ENCODE measurements at regions not wholly inside any gene's neighbourhood (a gene's known extent, or its start where the extent isn't known, plus 50 kb on each side); places are given as distances from the start of the nearest gene placed in this dataset.

DNA sequence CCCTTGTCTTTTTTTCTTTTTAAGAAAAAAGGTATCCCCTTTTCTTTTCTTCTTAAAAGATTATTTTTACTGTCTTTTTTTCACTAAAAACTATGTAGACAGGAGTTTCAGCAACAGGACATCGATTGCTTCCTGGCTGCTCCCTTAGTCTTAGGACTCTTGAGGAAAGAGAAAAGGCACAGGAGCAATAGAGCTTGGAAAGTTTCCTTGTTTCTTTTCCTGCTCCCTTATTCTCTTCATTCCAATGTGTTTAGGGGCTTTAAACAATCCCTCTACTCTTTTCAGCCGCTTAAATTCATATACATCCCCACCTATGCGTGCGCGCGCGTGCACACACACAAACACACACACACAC is 182.2 kb upstream of the FOXN2 start:
- no peak overlapping the region for H3K27ac Mint-ChIP-seq
- no peaks in the 10 kb centered on the region for H3K4me1 Mint-ChIP-seq
- H3K4me3 Mint-ChIP-seq: no peak overlapping the region
- ATAC-seq (no peak), DNase-seq (no peak)
- H3K9me3 Mint-ChIP-seq: peaks cover 0 to 6% of the 10 kb centered on the region in 2 donors
- no peaks in the 10 kb centered on the region for H3K27me3 Mint-ChIP-seq

DNA sequence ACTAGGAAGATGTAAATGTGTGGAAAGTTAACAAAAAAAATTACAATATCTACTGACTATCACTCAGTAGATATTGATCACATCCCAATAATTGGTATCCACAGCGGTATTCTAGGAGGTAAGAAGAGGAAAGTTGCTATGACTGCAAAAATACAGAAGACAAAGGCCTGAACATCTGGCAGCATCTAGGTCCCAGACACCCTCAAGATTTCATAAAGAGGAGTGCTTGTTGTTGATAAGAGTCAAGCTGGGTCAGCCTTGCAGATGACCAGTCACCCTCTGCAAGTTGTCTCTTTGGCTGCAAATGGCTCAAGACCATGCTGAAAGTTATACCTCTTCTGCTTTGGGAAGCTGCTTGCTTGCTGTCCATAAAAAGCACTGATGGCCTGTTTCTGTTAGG is 179.8 kb upstream of the FOXN2 start:
- Mint-ChIP-seq H3K4me3 (no peak overlapping the region), H3K9me3 (peaks cover 0 to 6% of the 10 kb centered on the region in 2 donors), H3K27ac (no peak overlapping the region), H3K27me3 (no peaks in the 10 kb centered on the region), H3K4me1 (no peaks in the 10 kb centered on the region)
- no peak for ATAC-seq
- DNase-seq: no peak

DNA sequence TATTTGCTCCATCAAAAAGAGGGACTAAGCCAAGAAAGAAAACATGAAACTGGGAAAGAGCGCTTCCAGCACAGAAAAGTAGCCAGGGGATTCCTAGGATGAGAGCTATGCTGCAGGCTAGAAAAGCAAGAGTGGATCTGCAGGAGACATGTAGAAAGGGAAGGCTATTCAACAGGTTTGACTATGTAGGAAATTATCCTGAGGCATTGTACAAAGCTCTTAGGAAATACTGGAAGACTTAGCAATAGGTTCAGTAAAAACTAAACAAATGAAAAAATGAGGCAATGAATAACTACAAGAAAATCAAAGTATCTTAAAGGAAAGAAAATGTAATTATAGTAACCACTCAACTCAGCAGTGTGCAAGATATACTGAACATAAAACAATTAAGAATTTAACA is 178.7 kb upstream of the FOXN2 start:
- Mint-ChIP-seq H3K27ac (peak overlapping the region in 1 of 2 donors; percentile 44), H3K9me3 (peaks cover 0 to 6% of the 10 kb centered on the region in 2 donors), H3K4me3 (no peak overlapping the region), H3K4me1 (no peaks in the 10 kb centered on the region), H3K27me3 (no peaks in the 10 kb centered on the region)
- ATAC-seq (no peak), DNase-seq (no peak)

DNA sequence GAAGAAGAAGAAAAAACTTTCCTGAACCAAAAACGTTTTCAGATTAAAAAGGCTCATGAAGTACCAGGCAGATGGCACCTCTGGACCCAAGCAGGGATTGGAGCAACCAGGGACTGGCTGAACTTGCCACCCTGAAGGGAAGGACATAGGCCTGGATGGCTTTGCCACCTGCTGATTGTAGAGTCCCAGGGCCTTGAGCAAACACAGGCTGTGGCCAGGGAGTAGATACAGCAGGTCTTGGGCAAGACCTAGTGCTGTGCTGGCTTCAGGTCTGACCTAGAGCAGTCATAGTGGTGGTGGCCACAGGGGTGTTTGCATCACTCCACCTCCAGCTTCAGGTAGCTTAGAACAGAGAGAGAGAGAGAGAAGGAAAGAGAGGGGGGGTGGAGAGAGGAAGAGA is 176.7 kb upstream of the FOXN2 start:
- H3K27me3 Mint-ChIP-seq: no peaks in the 10 kb centered on the region
- H3K4me1 Mint-ChIP-seq: no peaks in the 10 kb centered on the region
- H3K27ac Mint-ChIP-seq: no peak overlapping the region
- DNase-seq: no peak
- ATAC-seq: no peak
- H3K9me3 Mint-ChIP-seq: peaks cover 0 to 6% of the 10 kb centered on the region in 2 donors
- no peak overlapping the region for H3K4me3 Mint-ChIP-seq

DNA sequence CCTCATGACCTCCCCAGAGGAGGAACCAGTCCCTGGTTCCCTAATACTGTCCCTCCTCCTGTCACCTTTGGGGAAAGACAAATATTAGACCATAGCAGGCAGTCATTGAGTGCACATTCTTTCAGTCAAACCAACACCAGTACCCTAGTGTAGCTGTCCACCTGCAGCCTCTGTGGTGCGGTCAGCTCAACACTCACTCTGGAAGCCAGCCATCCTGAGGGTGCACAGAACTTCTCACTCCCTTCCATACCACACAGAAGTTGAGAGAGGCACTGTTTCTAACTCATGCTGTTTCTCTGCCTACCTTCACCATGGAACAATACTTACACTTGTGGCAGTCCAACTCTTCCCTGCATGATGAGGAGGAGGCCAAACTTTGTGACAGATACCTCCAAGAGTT is 175.6 kb upstream of the FOXN2 start:
- peaks cover 0 to 6% of the 10 kb centered on the region in 2 donors for H3K9me3 Mint-ChIP-seq
- H3K4me1 Mint-ChIP-seq: no peaks in the 10 kb centered on the region
- no peaks in the 10 kb centered on the region for H3K27me3 Mint-ChIP-seq
- H3K27ac Mint-ChIP-seq: no peak overlapping the region
- H3K4me3 Mint-ChIP-seq: no peak overlapping the region
- DNase-seq (no peak), ATAC-seq (no peak)

DNA sequence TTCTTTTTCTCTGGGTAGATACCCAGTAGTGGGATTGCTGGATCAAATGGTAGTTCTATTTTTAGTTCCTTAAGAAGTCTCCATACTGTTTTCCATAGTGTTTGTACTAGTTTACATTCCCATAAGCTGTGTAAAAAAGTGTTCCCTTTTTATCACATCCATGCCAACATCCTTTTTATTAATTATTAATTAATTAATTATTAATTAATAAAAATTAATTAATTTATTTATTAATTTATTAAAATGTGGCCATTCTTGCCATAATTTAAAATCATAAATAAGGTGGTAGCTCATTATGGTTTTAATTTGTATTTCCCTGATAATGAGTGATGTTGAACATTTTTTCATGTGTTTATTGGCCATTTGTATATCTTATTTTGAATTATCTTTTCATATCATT is 173.9 kb upstream of the FOXN2 start:
- Mint-ChIP-seq H3K27me3 (no peaks in the 10 kb centered on the region), H3K4me1 (peaks cover 13% of the 10 kb centered on the region), H3K4me3 (no peak overlapping the region), H3K27ac (no peak overlapping the region), H3K9me3 (peaks cover 4 to 8% of the 10 kb centered on the region in 2 donors)
- DNase-seq (no peak), ATAC-seq (no peak)

DNA sequence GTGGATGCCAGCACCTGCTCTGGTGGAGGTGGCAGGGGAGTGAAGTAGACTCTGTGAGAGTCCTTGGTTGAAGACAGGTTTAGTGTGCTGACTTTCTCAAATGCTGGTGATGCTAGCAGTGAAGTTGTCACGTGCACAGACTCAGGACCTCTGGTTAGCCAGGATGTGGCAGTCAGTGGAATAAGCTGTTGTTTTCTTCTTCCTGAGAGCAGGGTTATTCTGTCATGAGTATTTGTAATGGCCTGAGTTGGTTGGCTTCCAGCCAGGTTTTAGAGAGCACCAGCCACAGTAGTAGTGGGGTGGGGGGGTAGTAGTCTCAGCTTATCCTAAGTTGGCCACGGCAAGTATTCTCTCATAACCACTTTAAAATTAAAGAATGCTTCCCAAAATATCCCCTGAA is 169.7 kb upstream of the FOXN2 start:
- Mint-ChIP-seq H3K27me3 (no peaks in the 10 kb centered on the region), H3K4me3 (peak overlapping the region; percentile 11 to 42), H3K4me1 (peaks cover 31% of the 10 kb centered on the region), H3K9me3 (peaks cover 4 to 6% of the 10 kb centered on the region in 2 donors), H3K27ac (peak overlapping the region in 1 of 2 donors; percentile 94)
- DNase-seq: peak; percentile 17 to 22
- ATAC-seq: peak; percentile 62

DNA sequence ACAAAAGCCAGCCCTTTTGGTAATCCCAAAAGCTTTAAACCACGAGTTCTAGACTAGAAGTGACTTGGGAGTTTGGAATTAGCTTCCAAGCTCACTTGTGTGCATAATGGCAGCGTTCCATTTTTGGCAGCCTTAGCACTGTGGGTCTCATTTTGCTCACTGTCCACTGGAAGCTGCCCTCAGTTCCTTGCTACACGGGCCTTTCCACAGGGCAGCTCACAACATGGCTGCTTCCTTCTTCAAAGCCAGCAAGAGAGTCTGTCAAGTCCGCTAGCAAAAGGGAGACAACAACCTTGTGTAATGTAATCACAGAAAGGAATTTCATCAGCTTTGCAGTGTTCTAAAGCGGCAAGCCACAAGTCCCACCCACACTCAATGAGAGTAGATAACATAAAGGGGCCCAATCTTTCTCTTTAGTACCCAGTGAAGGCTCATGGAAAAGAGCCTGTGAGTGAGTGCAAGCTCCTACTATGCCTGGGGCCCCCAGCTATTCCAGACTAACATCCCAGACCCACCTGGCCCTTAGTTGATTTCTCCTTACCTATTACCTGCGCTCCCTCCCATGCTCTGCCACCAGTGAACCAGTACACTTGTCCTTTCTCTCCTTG is 168.5 kb upstream of the FOXN2 start:
- peak; percentile 85 for ATAC-seq
- H3K9me3 Mint-ChIP-seq: peaks cover 4 to 6% of the 10 kb centered on the region in 2 donors
- H3K27me3 Mint-ChIP-seq: no peaks in the 10 kb centered on the region
- DNase-seq: peak; percentile 33 to 37
- H3K27ac Mint-ChIP-seq: peak overlapping the region; percentile 94 to 98
- peaks cover 31% of the 10 kb centered on the region for H3K4me1 Mint-ChIP-seq
- H3K4me3 Mint-ChIP-seq: peak overlapping the region; percentile 17 to 40

DNA sequence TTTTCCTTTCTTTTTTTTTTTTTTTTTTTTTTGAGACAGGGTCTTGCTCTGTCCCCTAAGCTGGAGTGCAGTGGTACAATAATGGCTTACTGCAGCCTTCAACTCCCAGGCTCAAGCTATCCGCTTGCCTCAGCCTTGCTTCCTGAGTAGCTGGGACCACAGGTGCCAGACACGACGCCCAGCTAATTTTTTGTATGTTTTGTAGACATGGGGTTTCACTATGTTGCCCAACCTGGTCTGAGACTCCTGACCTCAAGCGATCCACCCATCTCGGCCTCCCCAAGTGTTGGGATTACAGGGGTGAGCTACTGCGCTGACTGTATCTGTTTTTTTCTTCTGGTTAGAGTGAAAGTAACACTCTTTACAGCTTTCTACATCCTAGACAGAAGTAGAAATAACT is 167.9 kb upstream of the FOXN2 start:
- Mint-ChIP-seq H3K9me3 (peaks cover 4 to 6% of the 10 kb centered on the region in 2 donors), H3K27ac (peak overlapping the region; percentile 90 to 98), H3K4me3 (peak overlapping the region; percentile 18 to 26)

DNA sequence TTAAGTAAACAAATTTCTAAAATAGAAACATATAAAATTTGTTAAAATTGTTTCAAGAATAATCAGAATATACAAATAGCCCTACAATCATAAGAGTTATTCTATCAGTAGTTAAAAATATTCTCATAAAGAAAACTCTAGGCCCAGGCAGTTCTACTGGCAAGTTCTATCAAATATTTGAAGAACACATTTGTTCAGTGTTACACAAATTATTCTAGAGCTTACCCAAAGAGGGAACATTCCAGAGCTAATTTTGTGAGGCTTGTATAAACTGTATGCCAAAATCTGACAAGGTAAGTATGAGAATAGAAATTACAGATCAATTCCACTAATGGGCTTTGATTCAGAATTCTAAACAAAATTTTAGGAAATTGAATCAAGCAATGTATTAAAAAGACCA is 166.8 kb upstream of the FOXN2 start:
- DNase-seq (no peak), ATAC-seq (no peak)
- Mint-ChIP-seq H3K27me3 (no peaks in the 10 kb centered on the region), H3K4me1 (peaks cover 31% of the 10 kb centered on the region), H3K27ac (no peak overlapping the region), H3K9me3 (peaks cover 4 to 6% of the 10 kb centered on the region in 2 donors), H3K4me3 (no peak overlapping the region)

More for the DNA sequence above, 167.9 kb upstream of the FOXN2 start:
- DNase-seq (peak; percentile 13 to 30), ATAC-seq (peak; percentile 66)
- Mint-ChIP-seq H3K27me3 (no peaks in the 10 kb centered on the region), H3K4me1 (peaks cover 31% of the 10 kb centered on the region)

DNA sequence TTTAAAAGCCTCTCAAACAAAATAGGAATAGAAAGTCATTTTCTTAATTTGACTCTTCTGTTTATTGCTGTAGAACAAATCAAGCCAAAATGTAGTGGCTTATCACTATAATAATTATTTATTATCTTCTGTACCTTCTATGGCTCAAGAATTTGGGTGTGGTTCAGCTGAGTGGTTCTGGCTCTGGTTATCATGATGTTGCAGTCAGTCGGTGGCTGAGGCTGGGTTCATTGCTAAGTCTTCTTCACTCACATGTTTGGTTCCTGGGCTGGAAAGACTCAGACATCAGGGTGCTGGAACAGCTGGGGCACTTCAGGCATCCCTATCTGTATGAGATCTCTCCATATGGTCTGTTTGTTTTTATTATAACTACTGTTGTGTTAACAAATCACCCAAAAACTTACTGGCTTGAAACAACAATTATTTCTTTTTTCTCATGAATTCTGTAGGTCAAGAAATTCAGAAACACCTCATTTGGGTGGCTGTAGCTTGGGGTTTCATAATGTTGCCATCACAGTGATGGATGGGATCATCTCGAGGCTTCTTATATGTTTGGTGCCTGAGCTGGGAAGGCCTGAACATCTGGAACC is 165.5 kb upstream of the FOXN2 start:
- Mint-ChIP-seq H3K4me1 (peaks cover 31% of the 10 kb centered on the region), H3K27me3 (no peaks in the 10 kb centered on the region), H3K4me3 (no peak overlapping the region), H3K27ac (no peak overlapping the region), H3K9me3 (peaks cover 4 to 6% of the 10 kb centered on the region in 2 donors)
- ATAC-seq (no peak), DNase-seq (no peak)

DNA sequence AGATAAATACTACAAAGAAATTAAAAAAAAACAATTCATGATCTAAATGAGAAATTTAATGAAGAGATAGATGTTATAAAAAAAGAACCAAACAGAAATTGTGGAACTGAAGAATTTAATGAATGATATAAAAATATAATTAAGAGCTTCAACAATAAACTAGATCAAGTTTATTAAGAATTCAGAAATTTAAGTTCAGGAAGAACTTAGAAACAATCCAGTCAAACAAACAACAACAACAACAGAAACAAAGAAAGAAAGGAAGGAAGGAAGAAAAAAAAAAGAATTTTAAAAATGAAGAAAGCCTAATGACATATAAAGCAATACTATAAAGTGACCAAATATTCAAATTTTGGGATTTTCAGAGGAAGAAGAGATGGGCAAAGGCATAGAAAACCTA is 157.3 kb upstream of the FOXN2 start:
- no peak for DNase-seq
- Mint-ChIP-seq H3K4me1 (no peaks in the 10 kb centered on the region), H3K9me3 (peaks cover 38 to 46% of the 10 kb centered on the region in 2 donors), H3K27me3 (no peaks in the 10 kb centered on the region), H3K27ac (no peak overlapping the region), H3K4me3 (no peak overlapping the region)
- no peak for ATAC-seq

DNA sequence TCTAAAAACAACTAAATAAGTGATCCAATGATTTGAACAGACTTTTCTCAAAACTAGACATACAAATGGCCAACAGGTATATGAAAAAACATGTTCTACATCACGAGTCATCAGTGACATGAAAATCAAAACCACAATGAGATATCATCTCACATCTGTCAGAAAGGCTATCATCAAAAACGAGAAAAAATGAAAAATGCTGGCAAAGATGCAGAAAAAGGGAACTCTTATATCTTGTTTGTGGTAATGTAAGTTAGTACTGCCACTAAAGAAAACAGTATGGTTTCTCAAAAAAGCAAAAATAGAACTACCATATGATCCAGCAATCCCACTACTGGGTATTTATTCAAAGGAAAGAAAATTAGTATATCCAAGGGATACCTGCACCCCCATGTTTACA is 152.9 kb upstream of the FOXN2 start:
- DNase-seq: no peak
- no peak overlapping the region for H3K27ac Mint-ChIP-seq
- peaks cover 30 to 31% of the 10 kb centered on the region in 2 donors for H3K9me3 Mint-ChIP-seq
- no peaks in the 10 kb centered on the region for H3K4me1 Mint-ChIP-seq
- ATAC-seq: no peak
- H3K4me3 Mint-ChIP-seq: no peak overlapping the region
- no peaks in the 10 kb centered on the region for H3K27me3 Mint-ChIP-seq

DNA sequence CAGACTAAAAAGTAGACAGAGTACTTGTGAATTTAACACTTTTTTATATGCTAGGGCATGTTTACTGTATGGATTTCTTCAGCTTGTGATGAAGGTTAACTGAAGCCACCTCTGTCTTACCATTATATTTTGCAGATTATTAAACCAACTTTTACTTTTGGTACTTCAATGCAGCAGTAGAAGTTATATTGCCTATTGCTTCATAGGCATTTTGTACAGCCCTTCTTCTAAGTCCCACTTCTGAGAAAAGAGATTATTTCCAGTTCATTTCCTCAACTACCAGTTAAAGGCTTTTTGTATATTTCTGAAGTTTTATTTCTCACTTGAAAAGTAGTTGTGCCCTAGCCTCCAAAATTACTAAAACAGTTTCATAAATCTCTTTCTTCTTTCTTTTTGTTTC is 151.7 kb upstream of the FOXN2 start:
- H3K9me3 Mint-ChIP-seq: peaks cover 25 to 30% of the 10 kb centered on the region in 2 donors
- no peaks in the 10 kb centered on the region for H3K4me1 Mint-ChIP-seq
- DNase-seq: no peak
- H3K27me3 Mint-ChIP-seq: no peaks in the 10 kb centered on the region
- no peak for ATAC-seq
- H3K4me3 Mint-ChIP-seq: no peak overlapping the region
- H3K27ac Mint-ChIP-seq: no peak overlapping the region

DNA sequence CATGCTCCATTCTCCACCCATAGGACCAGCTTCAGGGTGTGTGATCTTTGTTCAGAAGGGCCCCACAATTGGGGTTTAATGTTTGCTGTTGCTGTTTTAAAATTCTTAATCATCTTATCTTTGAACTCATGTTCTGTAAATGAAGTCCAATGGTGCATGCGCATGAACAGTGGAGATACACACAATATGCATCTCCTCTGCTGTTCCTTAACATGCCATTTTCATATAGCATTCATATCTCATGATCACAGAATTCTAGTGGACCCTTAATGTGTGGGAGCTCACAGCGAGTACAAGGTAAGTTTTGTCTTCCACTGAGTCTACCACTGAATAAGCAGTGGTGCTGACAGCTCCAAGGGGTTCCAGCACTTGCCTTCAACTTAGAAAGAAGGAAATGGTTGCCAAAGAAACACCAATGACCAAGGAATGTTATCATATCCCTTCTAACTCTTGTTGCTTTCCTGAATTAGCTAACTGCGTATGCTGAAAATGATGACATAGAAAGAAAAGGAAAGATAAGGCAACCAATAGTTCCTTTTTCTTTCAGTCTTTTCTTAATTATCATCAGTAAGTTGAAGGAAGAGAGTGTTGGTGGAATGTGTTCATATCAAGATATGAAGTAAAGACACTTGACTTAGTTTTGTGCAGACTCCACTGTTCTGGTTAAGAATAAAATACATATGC is 149.3 kb upstream of the FOXN2 start:
- Mint-ChIP-seq H3K4me1 (no peaks in the 10 kb centered on the region), H3K9me3 (peaks cover 13 to 24% of the 10 kb centered on the region in 2 donors)
- ATAC-seq: no peak

DNA sequence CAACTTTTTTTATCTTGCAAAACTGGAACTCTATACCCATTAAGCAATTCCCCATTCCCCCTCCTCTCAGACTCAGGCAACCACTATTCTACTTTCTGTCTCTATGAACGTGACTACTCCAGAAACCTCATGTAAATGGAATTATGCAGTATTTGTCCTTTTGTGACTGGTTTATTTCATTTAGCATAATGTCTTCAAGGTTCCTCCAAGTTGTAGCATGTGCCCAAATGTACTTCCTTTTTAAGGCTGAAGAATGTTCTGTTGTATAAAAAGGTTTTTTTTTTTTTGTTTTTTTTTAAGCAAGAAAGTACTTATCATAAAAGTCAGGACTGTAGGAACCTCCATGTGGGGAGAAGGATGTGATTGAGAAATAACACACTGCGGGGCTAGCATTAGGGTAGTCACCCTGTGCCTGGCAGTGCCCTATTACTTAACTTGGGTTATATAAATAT is 145.3 kb upstream of the FOXN2 start:
- DNase-seq (no peak), ATAC-seq (no peak)
- H3K4me3 Mint-ChIP-seq: no peak overlapping the region
- H3K27me3 Mint-ChIP-seq: no peaks in the 10 kb centered on the region
- no peaks in the 10 kb centered on the region for H3K4me1 Mint-ChIP-seq
- no peak overlapping the region for H3K27ac Mint-ChIP-seq
- peaks cover 5 to 16% of the 10 kb centered on the region in 2 donors for H3K9me3 Mint-ChIP-seq

More for the DNA sequence above, 149.3 kb upstream of the FOXN2 start:
- H3K4me3 Mint-ChIP-seq: no peak overlapping the region
- no peak for DNase-seq
- H3K27me3 Mint-ChIP-seq: no peaks in the 10 kb centered on the region
- no peak overlapping the region for H3K27ac Mint-ChIP-seq

Measured in stimulated activated naive CD8-positive, alpha-beta T cell treated with anti-CD3 and anti-CD28 coated beads, Interleukin-15, amount 100 ng/mL, for 72 hours (primary cell).